HepG2 (cell line): ENCODE measurements at regions not wholly inside any gene's neighbourhood (a gene's known extent, or its start where the extent isn't known, plus 50 kb on each side); places are given as distances from the start of the nearest gene placed in this dataset.

Experiments used
- ATAC-seq: fragments of 200-7000 bp; cut with Tn5 transposase; 3 replicates; pipeline ENCODE4 v1.9.1; 2020; ENCODE audit warnings: mild to moderate bottlenecking, moderate library complexity
- BruUV-seq: library from RNA; stranded (reverse); fragments of 400-500 nt; replicated peaks from 2 replicates; lab custom pipeline; 2021; lab: Mats Ljungman, UMichigan
- CTCF ChIA-PET: fragments of 300-600 bp; formaldehyde crosslinking; extraction: SDS; loops from one replicate; lab custom pipeline; 2021; ENCODE audit warnings: low total read pairs, inconsistent platforms, low intra/inter-chr PET ratio; lab: Yijun Ruan, JAX
- POLR2A ChIA-PET: fragments of 350-600 bp; sonication (Branson Sonifier 250); formaldehyde crosslinking; loops from one replicate; lab custom pipeline; 2020; ENCODE audit warnings: antibody characterized with exemption, inconsistent platforms; lab: Yijun Ruan, JAX
- DNase-seq: peaks from one replicate; pipeline ENCODE4 v3.0.0-alpha.2; 2015; ENCODE audit warnings: low spot score
- FAIRE-seq: peaks from 3 replicates; lab custom pipeline; 2011; peaks lifted over from hg19 to GRCh38; lab: Jason Lieb, UNC
- H2AFZ ChIP-seq: one replicate; pipeline ENCODE4 v1.6.1; 2011; ENCODE audit warnings: low read length, inconsistent platforms
- H3K27ac ChIP-seq: fragments of 300-600 bp; 3 replicates; pipeline ENCODE4 v1.8.0; 2011; ENCODE audit warnings: mixed run types, mild to moderate bottlenecking, mixed read lengths, low read length, inconsistent platforms; ENCODE audit not compliant: insufficient read depth; ENCODE audit errors: extremely low read length
- H3K27me3 ChIP-seq, 2 experiments: fragments of 200-600 bp in 1 of 2; 2 replicates in 1 of 2; 3 replicates in 1 of 2; pipeline versions ENCODE4 v1.6.0 to v1.8.0; 2011; ENCODE audit warnings: low read length in 2 of 2, mild to moderate bottlenecking in 2 of 2, moderate library complexity in 2 of 2, inconsistent platforms in 1 of 2; ENCODE audit not compliant: insufficient read depth in 2 of 2, control insufficient read depth in 1 of 2
- H3K36me3 ChIP-seq, 2 experiments: fragments of 200-600 bp in 1 of 2; replicated peaks in 1 of 2; 2 replicates in 1 of 2; 3 replicates in 1 of 2; pipeline versions ENCODE4 v1.5.1 to v1.8.0; 2011; ENCODE audit warnings: low read length in 2 of 2, inconsistent platforms in 1 of 2; ENCODE audit not compliant: insufficient read depth in 2 of 2, control insufficient read depth in 1 of 2
- H3K4me1 ChIP-seq: 2 replicates; pipeline ENCODE4 v1.5.1; 2012; ENCODE audit warnings: low read length, inconsistent platforms; ENCODE audit not compliant: insufficient read depth
- H3K4me2 ChIP-seq: 2 replicates; pipeline ENCODE4 v1.6.0; 2011; ENCODE audit warnings: low read depth, low read length, inconsistent platforms
- H3K4me3 ChIP-seq, 3 experiments: fragments of 200-600 bp in 1 of 3; sonication (generic), shearing (Covaris generic) in 1 of 3; replicated peaks in 1 of 3; 2 replicates each; pipeline ENCODE4 v1.5.1; 2011 to 2016; ENCODE audit warnings: low read length in 3 of 3, inconsistent platforms in 2 of 3, low read depth in 2 of 3, mild to moderate bottlenecking in 2 of 3, control low read depth in 1 of 3, mixed read lengths in 1 of 3; ENCODE audit not compliant: insufficient read depth in 1 of 3
- H3K79me2 ChIP-seq: one replicate; pipeline ENCODE4 v1.6.1; 2011; ENCODE audit warnings: low read length, inconsistent platforms; ENCODE audit not compliant: insufficient read depth
- H3K9ac ChIP-seq: 2 replicates; pipeline ENCODE4 v1.6.0; 2011; ENCODE audit warnings: mild to moderate bottlenecking, low read depth, low read length, inconsistent platforms; ENCODE audit not compliant: insufficient read depth
- H3K9me3 ChIP-seq: 2 replicates; pipeline ENCODE4 v1.5.1; 2012; ENCODE audit warnings: mild to moderate bottlenecking, low read length
- H4K20me1 ChIP-seq: 2 replicates; pipeline ENCODE4 v1.6.0; 2011; ENCODE audit warnings: inconsistent platforms, mild to moderate bottlenecking, low read length, moderate library complexity; ENCODE audit not compliant: insufficient read depth
- CEBPB ChIP-seq: IDR thresholded peaks from 2 replicates; pipeline ENCODE4 v1.6.1; 2011; ENCODE audit warnings: low read depth, low read length, improper control_type of control experiment, borderline replicate concordance
- CREM ChIP-seq, 2 experiments: sonication (generic) in 1 of 2; formaldehyde crosslinking in 1 of 2; IDR thresholded peaks; 2 replicates each; pipeline versions ENCODE4 v1.4.0 to v1.6.1; 2016 to 2020; ENCODE audit warnings: antibody characterized with exemption in 1 of 2, mild to moderate bottlenecking in 1 of 2, missing genetic modification reagents in 1 of 2
- DMTF1 ChIP-seq: sonication (generic); formaldehyde crosslinking; IDR thresholded peaks from 2 replicates; pipeline ENCODE4 v1.4.0; 2020; ENCODE audit warnings: mild to moderate bottlenecking, missing genetic modification reagents
- HINFP ChIP-seq: sonication (generic); formaldehyde crosslinking; IDR thresholded peaks from 2 replicates; pipeline ENCODE4 v1.4.0; 2020; ENCODE audit warnings: low read depth, mild to moderate bottlenecking, missing genetic modification reagents
- NFKBIZ ChIP-seq: IDR thresholded peaks from 2 replicates; pipeline ENCODE4 v1.6.1; 2018; ENCODE audit warnings: missing genetic modification reagents, missing compliant biosample characterization
- NKX3-1 ChIP-seq: sonication (generic); formaldehyde crosslinking; IDR thresholded peaks from 2 replicates; pipeline ENCODE4 v1.5.0; 2020; ENCODE audit warnings: missing genetic modification reagents
- ZBTB8A ChIP-seq: sonication (generic); formaldehyde crosslinking; IDR thresholded peaks from 2 replicates; pipeline ENCODE4 v1.4.0; 2020; ENCODE audit warnings: mild to moderate bottlenecking, low read depth, missing genetic modification reagents, borderline replicate concordance
- ZNF235 ChIP-seq: sonication (generic); formaldehyde crosslinking; IDR thresholded peaks from 2 replicates; pipeline ENCODE4 v1.8.1; 2023; ENCODE audit warnings: mild to moderate bottlenecking, missing genetic modification reagents, borderline replicate concordance
- ZNF274 ChIP-seq: sonication (generic); formaldehyde crosslinking; IDR thresholded peaks from 2 replicates; pipeline ENCODE4 v1.5.1; 2020; ENCODE audit warnings: mild to moderate bottlenecking, missing genetic modification reagents
- ZNF513 ChIP-seq: sonication (generic); formaldehyde crosslinking; conservative IDR thresholded peaks from 2 replicates; pipeline ENCODE4 v1.5.0; 2020; ENCODE audit warnings: missing genetic modification reagents
- ZNF652 ChIP-seq: IDR thresholded peaks from 2 replicates; pipeline ENCODE4 v1.6.1; 2016; ENCODE audit warnings: low read depth, borderline replicate concordance
- WGBS: methylation state at CpG from one replicate; pipeline ENCODE4 v1.1.6; 2017; ENCODE audit warnings: low lambda C conversion rate; 5-methylcytosine and 5-hydroxymethylcytosine counted together
- in situ Hi-C: cut with HindIII; loops from 2 replicates; pipeline ENCODE4 v1.10.0; 2017; ENCODE audit warnings: low pct_unique_long_range_greater_than_20kb; ENCODE audit not compliant: extremely low pct_ligation_motif_present
- intact Hi-C: fragments of 100-400 bp; cut with micrococcal nuclease; formaldehyde crosslinking; loops from one replicate; pipeline ENCODE4 v1.10.0; 2022; ENCODE audit not compliant: unreplicated experiment

GRCh38 chr7:119825091-119825655 is 447.8 kb upstream of the KCND2 start:
- no peak overlapping the region for H3K4me2 ChIP-seq

GRCh38 chr7:119826547-119826946 is 446.4 kb upstream of the KCND2 start:
- H3K4me1 ChIP-seq: no peaks in the 10 kb centered on the region
- no TSS peak for BruUV-seq
- no peak for TF ChIP-seq DMTF1 (CRISPR knock-in tag)
- no peak for TF ChIP-seq ZNF274 (CRISPR knock-in tag)
- TF ChIP-seq HINFP (CRISPR knock-in tag): no peak
- peak; percentile 43; the same call in 1 of the 2 replicates for TF ChIP-seq CEBPB
- no peak for TF ChIP-seq ZNF235 (CRISPR knock-in tag)
- POLR2A ChIA-PET: no interaction called here
- H3K27me3 ChIP-seq: no peaks in the 10 kb centered on the region
- 56% methylated on average over 1 of the region's 1 CpG for WGBS
- FAIRE-seq (no peak), ATAC-seq (no peak), DNase-seq (no peak)
- no peak overlapping the region for H3K4me2 ChIP-seq
- no peak overlapping the region for H3K27ac ChIP-seq
- peaks cover 3% of the 10 kb centered on the region; the same call in 1 of the 2 replicates for H3K9me3 ChIP-seq
- no peak overlapping the region for H3K4me3 ChIP-seq
- H3K36me3 ChIP-seq: no peaks in the 10 kb centered on the region
- H3K79me2 ChIP-seq: no peaks in the 10 kb centered on the region
- H2AFZ ChIP-seq: no peak overlapping the region
- in situ Hi-C loops (no loop called here), intact Hi-C loops (no loop called here)
- CTCF ChIA-PET: no interaction called here
- H4K20me1 ChIP-seq: no peaks in the 10 kb centered on the region
- H3K9ac ChIP-seq: no peak overlapping the region

More at GRCh38 chr7:119825091-119825655, 447.8 kb upstream of the KCND2 start:
- Histone ChIP-seq H2AFZ (no peak overlapping the region), H3K36me3 (no peaks in the 10 kb centered on the region), H3K4me3 (no peak overlapping the region), H3K9me3 (peaks cover 7% of the 10 kb centered on the region; the same call in 1 of the 2 replicates), H4K20me1 (no peaks in the 10 kb centered on the region), H3K27me3 (no peaks in the 10 kb centered on the region), H3K79me2 (no peaks in the 10 kb centered on the region), H3K27ac (no peak overlapping the region), H3K9ac (no peak overlapping the region), H3K4me1 (no peaks in the 10 kb centered on the region)
- DNase-seq (no peak), ATAC-seq (no peak), FAIRE-seq (no peak)
- TF ChIP-seq ZBTB8A: no peak
- TF ChIP-seq NFKBIZ (CRISPR knock-in tag): no peak
- no peak for TF ChIP-seq NKX3-1 (CRISPR knock-in tag)
- no peak for TF ChIP-seq ZNF652 (CRISPR knock-in tag)
- no peak for TF ChIP-seq CREM (IDR thresholded peaks at IDR 0.05)
- no peak for TF ChIP-seq CREM (CRISPR knock-in tag; IDR thresholded peaks at IDR 0.05)
- no peak for TF ChIP-seq ZNF513 (CRISPR knock-in tag)
- CTCF ChIA-PET: no interaction called here
- in situ Hi-C loops (no loop called here), intact Hi-C loops (no loop called here)
- 11% methylated on average over 3 of the region's 3 CpGs for WGBS
- POLR2A ChIA-PET: no interaction called here
- BruUV-seq: no TSS peak
